ENCODE measurements at regions not wholly inside any gene's neighbourhood (a gene's known extent, or its start where the extent isn't known, plus 50 kb on each side); places are given as distances from the start of the nearest gene placed in this dataset.

DNA sequence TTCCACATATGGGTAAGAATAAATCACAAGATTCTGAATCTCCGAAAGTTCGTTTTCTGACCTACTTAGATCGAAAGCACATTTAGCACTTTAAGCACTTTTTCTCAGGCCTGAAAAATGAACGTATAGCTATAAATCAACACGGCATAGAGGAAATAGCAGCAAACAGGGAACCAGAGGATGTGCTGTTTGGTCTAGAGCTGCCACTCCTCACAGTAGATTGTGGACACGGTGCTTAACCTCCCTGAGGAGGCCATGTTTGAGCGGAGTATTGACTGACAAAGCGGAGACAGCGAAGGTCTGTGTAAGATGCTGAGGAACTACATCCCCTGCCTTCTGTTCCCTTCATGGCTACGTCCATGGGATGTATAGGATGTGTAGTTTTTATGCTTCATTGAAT, 452.8 kb upstream of the NCAM2 start:
- ChIA-PET POLR2A (no interaction called here), CTCF (ENCODE audit: low intra/inter-chr PET ratio) (no interaction called here)
- no TSS peak for BruUV-seq (replicated peaks)
- ATAC-seq (peak; percentile 33; the same call in 1 of the 3 replicates), DNase-seq (ENCODE audit: extremely low read depth in 1 of 4, low spot score in 3 of 4) (peak in 1 of 4 experiments; percentile 14), FAIRE-seq (no peak)
- Histone ChIP-seq H3K9me1 (ENCODE audit: control insufficient read depth, insufficient read depth, low read length) (no peaks in the 10 kb centered on the region), H3K4me3 (no peak overlapping the region), H4K20me1 (replicated peaks; ENCODE audit: control insufficient read depth, insufficient read depth, low read length) (no peaks in the 10 kb centered on the region), H3K9me3 (replicated peaks; ENCODE audit: control insufficient read depth, insufficient read depth, low read depth, low read length) (no peaks in the 10 kb centered on the region), H3K27me3 (ENCODE audit: control insufficient read depth in 2 of 2, insufficient read depth in 2 of 2, low read length in 2 of 2) (no peaks in the 10 kb centered on the region), H3K27ac (ENCODE audit: extremely low read depth, low read depth, low read length) (no peak overlapping the region), H2AFZ (ENCODE audit: low read depth, low read length) (peak overlapping the region; percentile 69), H3K79me2 (ENCODE audit: control insufficient read depth, insufficient read depth, low read length) (no peaks in the 10 kb centered on the region), H3K4me2 (ENCODE audit: insufficient read depth, low read length) (no peak overlapping the region), H3K36me3 (ENCODE audit: control insufficient read depth, insufficient read depth, low read length) (no peaks in the 10 kb centered on the region), H3K4me1 (replicated peaks in 1 of 2; ENCODE audit: control insufficient read depth in 2 of 2, insufficient read depth in 2 of 2, low read length in 2 of 2) (no peaks in the 10 kb centered on the region), H3K9ac (ENCODE audit: insufficient read depth in 1 of 2, low read depth in 2 of 2, low read length in 2 of 2) (no peak overlapping the region)
- intact Hi-C loops (cut with micrococcal nuclease) (no loop called here), in situ Hi-C loops (cut with MboI) (no loop called here)
- TF ChIP-seq, protein P1, sequence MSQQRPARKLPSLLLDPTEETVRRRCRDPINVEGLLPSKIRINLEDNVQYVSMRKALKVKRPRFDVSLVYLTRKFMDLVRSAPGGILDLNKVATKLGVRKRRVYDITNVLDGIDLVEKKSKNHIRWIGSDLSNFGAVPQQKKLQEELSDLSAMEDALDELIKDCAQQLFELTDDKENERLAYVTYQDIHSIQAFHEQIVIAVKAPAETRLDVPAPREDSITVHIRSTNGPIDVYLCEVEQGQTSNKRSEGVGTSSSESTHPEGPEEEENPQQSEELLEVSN (IDR thresholded peaks at IDR 0.05; ENCODE audit: borderline replicate concordance in 1 of 2, extremely low read depth in 1 of 2, insufficient read depth in 1 of 2, insufficient read length in 1 of 2, low read depth in 1 of 2, low read length in 1 of 2, poor library complexity in 1 of 2, severe bottlenecking in 1 of 2), result no peak
- TF ChIP-seq YY1 (IDR thresholded peaks at IDR 0.05; ENCODE audit: borderline replicate concordance in 1 of 3, control insufficient read depth in 1 of 3, extremely low read depth in 1 of 3, insufficient read depth in 3 of 3, insufficient read length in 1 of 3, insufficient replicate concordance in 2 of 3, low read depth in 1 of 3, low read length in 2 of 3), result peak in 1 of 3 experiments; percentile 56
- WGBS (ENCODE audit: insufficient coverage, low coverage, missing lambda C conversion rate), result 11% methylated on average over 10 of the region's 10 CpGs

DNA sequence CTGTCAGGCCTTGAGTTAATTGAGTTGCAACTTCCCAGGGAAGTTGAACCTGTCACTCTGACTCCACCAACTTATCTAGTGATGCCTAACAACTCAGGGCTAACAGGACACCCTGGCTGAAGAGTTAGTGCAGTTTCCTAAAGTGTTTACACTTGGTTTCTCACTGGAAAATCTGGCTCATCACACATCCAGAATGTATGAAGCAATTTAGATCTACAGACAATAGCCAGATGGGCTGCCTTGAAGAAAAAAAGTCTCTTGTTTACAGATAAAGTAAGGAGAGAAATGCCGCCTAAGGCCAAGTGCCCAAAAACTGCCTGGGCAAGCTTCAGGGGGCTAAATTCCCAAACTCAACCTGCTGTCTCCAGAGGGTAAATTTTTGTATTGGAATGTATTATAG, 446.3 kb upstream of the NCAM2 start:
- H4K20me1 ChIP-seq (replicated peaks; ENCODE audit: control insufficient read depth, insufficient read depth, low read length), result no peaks in the 10 kb centered on the region
- ChIA-PET POLR2A (no interaction called here), CTCF (ENCODE audit: low intra/inter-chr PET ratio) (no interaction called here)
- no peaks in the 10 kb centered on the region for H3K27me3 ChIP-seq (ENCODE audit: control insufficient read depth in 2 of 2, insufficient read depth in 2 of 2, low read length in 2 of 2)
- ATAC-seq (no peak), FAIRE-seq (no peak), DNase-seq (ENCODE audit: extremely low read depth in 1 of 4, low spot score in 3 of 4) (no peak)
- no peak overlapping the region for H3K9ac ChIP-seq (ENCODE audit: insufficient read depth in 1 of 2, low read depth in 2 of 2, low read length in 2 of 2)
- no TSS peak for BruUV-seq (replicated peaks)
- H3K79me2 ChIP-seq (ENCODE audit: control insufficient read depth, insufficient read depth, low read length), result no peaks in the 10 kb centered on the region
- H3K9me1 ChIP-seq (ENCODE audit: control insufficient read depth, insufficient read depth, low read length), result no peaks in the 10 kb centered on the region
- H3K4me3 ChIP-seq, result no peak overlapping the region
- no peak overlapping the region for H2AFZ ChIP-seq (ENCODE audit: low read depth, low read length)
- in situ Hi-C loops (cut with MboI) (no loop called here), intact Hi-C loops (cut with micrococcal nuclease) (no loop called here)
- no peak overlapping the region for H3K4me2 ChIP-seq (ENCODE audit: insufficient read depth, low read length)
- H3K9me3 ChIP-seq (replicated peaks; ENCODE audit: control insufficient read depth, insufficient read depth, low read depth, low read length), result no peaks in the 10 kb centered on the region
- WGBS (ENCODE audit: insufficient coverage, low coverage, missing lambda C conversion rate), result 29% methylated on average over 1 of the region's 1 CpG
- no peaks in the 10 kb centered on the region for H3K4me1 ChIP-seq (replicated peaks in 1 of 2; ENCODE audit: control insufficient read depth in 2 of 2, insufficient read depth in 2 of 2, low read length in 2 of 2)
- H3K27ac ChIP-seq (ENCODE audit: extremely low read depth, low read depth, low read length), result no peak overlapping the region
- no peaks in the 10 kb centered on the region for H3K36me3 ChIP-seq (ENCODE audit: control insufficient read depth, insufficient read depth, low read length)
- TF ChIP-seq, protein P2, sequence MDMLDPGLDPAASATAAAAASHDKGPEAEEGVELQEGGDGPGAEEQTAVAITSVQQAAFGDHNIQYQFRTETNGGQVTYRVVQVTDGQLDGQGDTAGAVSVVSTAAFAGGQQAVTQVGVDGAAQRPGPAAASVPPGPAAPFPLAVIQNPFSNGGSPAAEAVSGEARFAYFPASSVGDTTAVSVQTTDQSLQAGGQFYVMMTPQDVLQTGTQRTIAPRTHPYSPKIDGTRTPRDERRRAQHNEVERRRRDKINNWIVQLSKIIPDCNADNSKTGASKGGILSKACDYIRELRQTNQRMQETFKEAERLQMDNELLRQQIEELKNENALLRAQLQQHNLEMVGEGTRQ (CRISPR knock-in tag; IDR thresholded peaks at IDR 0.05), result no peak
- TF ChIP-seq TGIF2 (CRISPR knock-in tag; IDR thresholded peaks at IDR 0.05) (no peak), TAF15 (IDR thresholded peaks at IDR 0.05; ENCODE audit: low read depth, low read length) (no peak), FIP1L1 (IDR thresholded peaks at IDR 0.05; ENCODE audit: low read depth, low read length, poor library complexity, severe bottlenecking) (no peak), FOXJ2 (tag; IDR thresholded peaks at IDR 0.05) (no peak), SNRNP70 (optimal IDR thresholded peaks at IDR 0.05; ENCODE audit: low read depth, low read length) (no peak), ZNF324 (CRISPR knock-in tag; IDR thresholded peaks at IDR 0.05) (no peak)

Measured in K562 (cell line).